ENCODE measurements at regions not wholly inside any gene's neighbourhood (a gene's known extent, or its start where the extent isn't known, plus 50 kb on each side); places are given as distances from the start of the nearest gene placed in this dataset.

GRCh38 chr1:55987491-55988249, 591.7 kb downstream of the PLPP3 start:
- no peak for TF ChIP-seq EZH2 (IDR thresholded peaks at IDR 0.05; ENCODE audit: low read length, unreplicated experiment)
- TF ChIP-seq, protein P1, sequence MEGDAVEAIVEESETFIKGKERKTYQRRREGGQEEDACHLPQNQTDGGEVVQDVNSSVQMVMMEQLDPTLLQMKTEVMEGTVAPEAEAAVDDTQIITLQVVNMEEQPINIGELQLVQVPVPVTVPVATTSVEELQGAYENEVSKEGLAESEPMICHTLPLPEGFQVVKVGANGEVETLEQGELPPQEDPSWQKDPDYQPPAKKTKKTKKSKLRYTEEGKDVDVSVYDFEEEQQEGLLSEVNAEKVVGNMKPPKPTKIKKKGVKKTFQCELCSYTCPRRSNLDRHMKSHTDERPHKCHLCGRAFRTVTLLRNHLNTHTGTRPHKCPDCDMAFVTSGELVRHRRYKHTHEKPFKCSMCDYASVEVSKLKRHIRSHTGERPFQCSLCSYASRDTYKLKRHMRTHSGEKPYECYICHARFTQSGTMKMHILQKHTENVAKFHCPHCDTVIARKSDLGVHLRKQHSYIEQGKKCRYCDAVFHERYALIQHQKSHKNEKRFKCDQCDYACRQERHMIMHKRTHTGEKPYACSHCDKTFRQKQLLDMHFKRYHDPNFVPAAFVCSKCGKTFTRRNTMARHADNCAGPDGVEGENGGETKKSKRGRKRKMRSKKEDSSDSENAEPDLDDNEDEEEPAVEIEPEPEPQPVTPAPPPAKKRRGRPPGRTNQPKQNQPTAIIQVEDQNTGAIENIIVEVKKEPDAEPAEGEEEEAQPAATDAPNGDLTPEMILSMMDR (conservative IDR thresholded peaks at IDR 0.05; ENCODE audit: low read depth, low read length): no peak
- no peak for TF ChIP-seq EZH2phosphoT487 (IDR thresholded peaks at IDR 0.05; ENCODE audit: borderline replicate concordance, low read length)
